ENCODE measurements at regions not wholly inside any gene's neighbourhood (a gene's known extent, or its start where the extent isn't known, plus 50 kb on each side); places are given as distances from the start of the nearest gene placed in this dataset.
"Not testable (repeated sequence)": the region's sequence is repeated elsewhere in the genome, so short reads cannot be mapped to it uniquely, and the experiment has no call there.

GRCh38 chr1:54474310-54475251 lies 68.4 kb upstream of the SSBP3 start:
- DNase-seq (ENCODE audit: low read depth in 1 of 2, low spot score in 1 of 2), result no peak

GRCh38 chr1:54471588-54471987 lies 65.4 kb upstream of the SSBP3 start:
- no peak for DNase-seq (ENCODE audit: low read depth in 1 of 2, low spot score in 1 of 2)

GRCh38 chr1:54469444-54469843 lies 63.2 kb upstream of the SSBP3 start:
- DNase-seq (ENCODE audit: low read depth in 1 of 2, low spot score in 1 of 2), result not testable (repeated sequence)

- not testable (repeated sequence) for DNase-seq (ENCODE audit: low read depth in 1 of 2, low spot score in 1 of 2)
Measured at GRCh38 chr1:54468288-54469084, 62.3 kb upstream of the SSBP3 start.

- DNase-seq (ENCODE audit: low read depth in 1 of 2, low spot score in 1 of 2), result no peak
Measured at GRCh38 chr1:54465351-54465811, 59.2 kb upstream of the SSBP3 start.

GRCh38 chr1:54464477-54465146 lies 58.4 kb upstream of the SSBP3 start:
- DNase-seq (ENCODE audit: low read depth in 1 of 2, low spot score in 1 of 2), result no peak

- DNase-seq (ENCODE audit: low read depth in 1 of 2, low spot score in 1 of 2), result no peak
Measured at GRCh38 chr1:54464031-54464476, 57.9 kb upstream of the SSBP3 start.

GRCh38 chr1:54463259-54464030 lies 57.3 kb upstream of the SSBP3 start:
- no peak for DNase-seq (ENCODE audit: low read depth in 1 of 2, low spot score in 1 of 2)

GRCh38 chr1:54462597-54463258 lies 56.5 kb upstream of the SSBP3 start:
- no peak for DNase-seq (ENCODE audit: low read depth in 1 of 2, low spot score in 1 of 2)

GRCh38 chr1:54461731-54462596 lies 55.8 kb upstream of the SSBP3 start:
- DNase-seq (ENCODE audit: low read depth in 1 of 2, low spot score in 1 of 2), result no peak

GRCh38 chr1:54460861-54461387 lies 54.7 kb upstream of the SSBP3 start:
- DNase-seq (ENCODE audit: low read depth in 1 of 2, low spot score in 1 of 2), result no peak

GRCh38 chr1:54460351-54460750 lies 54.2 kb upstream of the SSBP3 start:
- DNase-seq (ENCODE audit: low read depth in 1 of 2, low spot score in 1 of 2), result no peak

GRCh38 chr1:54459726-54460191 lies 53.6 kb upstream of the SSBP3 start:
- DNase-seq (ENCODE audit: low read depth in 1 of 2, low spot score in 1 of 2), result no peak

- DNase-seq (ENCODE audit: low read depth in 1 of 2, low spot score in 1 of 2), result no peak
Measured at GRCh38 chr1:54459140-54459539, 52.9 kb upstream of the SSBP3 start.

- DNase-seq (ENCODE audit: low read depth in 1 of 2, low spot score in 1 of 2), result no peak
Measured at GRCh38 chr1:54456921-54457529, 50.8 kb upstream of the SSBP3 start.

- no peak for DNase-seq (ENCODE audit: low read depth in 1 of 2, low spot score in 1 of 2)
Measured at GRCh38 chr1:54456361-54456760, 50.2 kb upstream of the SSBP3 start.

Data from stimulated activated CD4-positive, alpha-beta T cell treated with anti-CD3 and anti-CD28 coated beads, Interleukin-15, amount 100 ng/mL, for 1 hour (primary cell).